ENCODE measurements at regions not wholly inside any gene's neighbourhood (a gene's known extent, or its start where the extent isn't known, plus 50 kb on each side); places are given as distances from the start of the nearest gene placed in this dataset.
"Not testable (repeated sequence)": the region's sequence is repeated elsewhere in the genome, so short reads cannot be mapped to it uniquely, and the experiment has no call there.

GRCh38 chr18:76307293-76307690 is 187.8 kb downstream of the ZNF516 start:
- no peak overlapping the region for H3K9ac ChIP-seq (ENCODE audit: low read depth in 1 of 2, low read length in 2 of 2)
- no peaks in the 10 kb centered on the region for H3K4me1 ChIP-seq (ENCODE audit: control insufficient read depth in 1 of 2, insufficient read depth in 2 of 2, low read length in 2 of 2)
- H3K9me3 ChIP-seq (ENCODE audit: control insufficient read depth in 1 of 2, low read length in 2 of 2), result no peaks in the 10 kb centered on the region
- H3K36me3 ChIP-seq (ENCODE audit: control insufficient read depth in 1 of 2, insufficient read depth in 2 of 2, low read length in 2 of 2), result no peaks in the 10 kb centered on the region
- H3K4me3 ChIP-seq (ENCODE audit: low read depth in 1 of 2, low read length in 2 of 2), result no peak overlapping the region
- H3K27ac ChIP-seq (ENCODE audit: low read depth, low read length), result no peak overlapping the region
- no peaks in the 10 kb centered on the region for H3K27me3 ChIP-seq (ENCODE audit: control insufficient read depth in 1 of 2, insufficient read depth in 2 of 2, low read length in 2 of 2)

GRCh38 chr18:76306685-76307292 is 188.3 kb downstream of the ZNF516 start:
- Histone ChIP-seq H3K9me3 (ENCODE audit: control insufficient read depth in 1 of 2, low read length in 2 of 2) (no peaks in the 10 kb centered on the region), H3K27me3 (ENCODE audit: control insufficient read depth in 1 of 2, insufficient read depth in 2 of 2, low read length in 2 of 2) (no peaks in the 10 kb centered on the region), H3K4me1 (ENCODE audit: control insufficient read depth in 1 of 2, insufficient read depth in 2 of 2, low read length in 2 of 2) (no peaks in the 10 kb centered on the region), H3K27ac (ENCODE audit: low read depth, low read length) (no peak overlapping the region), H3K36me3 (ENCODE audit: control insufficient read depth in 1 of 2, insufficient read depth in 2 of 2, low read length in 2 of 2) (no peaks in the 10 kb centered on the region), H3K4me3 (ENCODE audit: low read depth in 1 of 2, low read length in 2 of 2) (no peak overlapping the region), H3K9ac (ENCODE audit: low read depth in 1 of 2, low read length in 2 of 2) (no peak overlapping the region)

DNA sequence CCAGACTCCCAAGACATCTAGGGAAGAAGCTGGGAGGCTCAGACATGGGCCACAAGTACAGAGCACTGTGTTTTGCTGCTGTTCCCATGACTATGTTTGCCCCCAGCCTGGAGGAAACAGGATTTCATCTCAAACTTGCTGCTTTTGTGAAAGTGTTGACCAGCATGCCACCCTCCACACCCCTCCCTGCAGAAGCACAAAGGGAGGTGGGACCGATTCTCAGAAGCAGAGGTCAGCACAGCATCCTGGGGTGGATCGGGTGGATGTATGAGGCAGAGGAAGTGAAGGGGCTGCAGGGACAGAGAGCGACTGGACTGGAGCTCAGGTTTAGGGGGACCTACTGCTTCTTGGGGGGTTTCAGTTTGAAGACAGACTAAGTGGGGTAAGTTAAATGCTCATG is 209.2 kb downstream of the ZNF516 start:
- Histone ChIP-seq H3K27ac (ENCODE audit: low read depth, low read length) (no peak overlapping the region), H3K36me3 (ENCODE audit: control insufficient read depth in 1 of 2, insufficient read depth in 2 of 2, low read length in 2 of 2) (no peaks in the 10 kb centered on the region), H3K4me1 (ENCODE audit: control insufficient read depth in 1 of 2, insufficient read depth in 2 of 2, low read length in 2 of 2) (no peaks in the 10 kb centered on the region), H3K9ac (ENCODE audit: low read depth in 1 of 2, low read length in 2 of 2) (no peak overlapping the region), H3K4me3 (ENCODE audit: low read depth in 1 of 2, low read length in 2 of 2) (no peak overlapping the region), H3K9me3 (ENCODE audit: control insufficient read depth in 1 of 2, low read length in 2 of 2) (no peaks in the 10 kb centered on the region), H3K27me3 (ENCODE audit: control insufficient read depth in 1 of 2, insufficient read depth in 2 of 2, low read length in 2 of 2) (no peaks in the 10 kb centered on the region)

GRCh38 chr18:76281565-76281964 is 213.5 kb downstream of the ZNF516 start:
- Histone ChIP-seq H3K9ac (ENCODE audit: low read depth in 1 of 2, low read length in 2 of 2) (no peak overlapping the region), H3K27me3 (ENCODE audit: control insufficient read depth in 1 of 2, insufficient read depth in 2 of 2, low read length in 2 of 2) (no peaks in the 10 kb centered on the region), H3K4me1 (ENCODE audit: control insufficient read depth in 1 of 2, insufficient read depth in 2 of 2, low read length in 2 of 2) (no peaks in the 10 kb centered on the region), H3K4me3 (ENCODE audit: low read depth in 1 of 2, low read length in 2 of 2) (no peak overlapping the region), H3K36me3 (ENCODE audit: control insufficient read depth in 1 of 2, insufficient read depth in 2 of 2, low read length in 2 of 2) (no peaks in the 10 kb centered on the region), H3K9me3 (ENCODE audit: control insufficient read depth in 1 of 2, low read length in 2 of 2) (no peaks in the 10 kb centered on the region), H3K27ac (ENCODE audit: low read depth, low read length) (no peak overlapping the region)

- H3K4me3 ChIP-seq (ENCODE audit: low read depth in 1 of 2, low read length in 2 of 2), result no peak overlapping the region
- H3K9me3 ChIP-seq (ENCODE audit: control insufficient read depth in 1 of 2, low read length in 2 of 2), result no peaks in the 10 kb centered on the region
- no peaks in the 10 kb centered on the region for H3K4me1 ChIP-seq (ENCODE audit: control insufficient read depth in 1 of 2, insufficient read depth in 2 of 2, low read length in 2 of 2)
- H3K36me3 ChIP-seq (ENCODE audit: control insufficient read depth in 1 of 2, insufficient read depth in 2 of 2, low read length in 2 of 2), result no peaks in the 10 kb centered on the region
- H3K27me3 ChIP-seq (ENCODE audit: control insufficient read depth in 1 of 2, insufficient read depth in 2 of 2, low read length in 2 of 2), result no peaks in the 10 kb centered on the region
- H3K9ac ChIP-seq (ENCODE audit: low read depth in 1 of 2, low read length in 2 of 2), result no peak overlapping the region
- no peak overlapping the region for H3K27ac ChIP-seq (ENCODE audit: low read depth, low read length)
Measured at GRCh38 chr18:76277801-76278200, 217.2 kb downstream of the ZNF516 start.

GRCh38 chr18:76275727-76276313 is 219.2 kb downstream of the ZNF516 start:
- H3K27me3 ChIP-seq (ENCODE audit: control insufficient read depth in 1 of 2, insufficient read depth in 2 of 2, low read length in 2 of 2), result no peaks in the 10 kb centered on the region
- H3K36me3 ChIP-seq (ENCODE audit: control insufficient read depth in 1 of 2, insufficient read depth in 2 of 2, low read length in 2 of 2), result no peaks in the 10 kb centered on the region
- H3K4me1 ChIP-seq (ENCODE audit: control insufficient read depth in 1 of 2, insufficient read depth in 2 of 2, low read length in 2 of 2), result no peaks in the 10 kb centered on the region
- no peak overlapping the region for H3K9ac ChIP-seq (ENCODE audit: low read depth in 1 of 2, low read length in 2 of 2)
- no peaks in the 10 kb centered on the region for H3K9me3 ChIP-seq (ENCODE audit: control insufficient read depth in 1 of 2, low read length in 2 of 2)
- H3K27ac ChIP-seq (ENCODE audit: low read depth, low read length), result no peak overlapping the region
- H3K4me3 ChIP-seq (ENCODE audit: low read depth in 1 of 2, low read length in 2 of 2), result no peak overlapping the region

GRCh38 chr18:76274468-76275289 is 220.4 kb downstream of the ZNF516 start:
- Histone ChIP-seq H3K36me3 (ENCODE audit: control insufficient read depth in 1 of 2, insufficient read depth in 2 of 2, low read length in 2 of 2) (no peaks in the 10 kb centered on the region), H3K27ac (ENCODE audit: low read depth, low read length) (no peak overlapping the region), H3K27me3 (ENCODE audit: control insufficient read depth in 1 of 2, insufficient read depth in 2 of 2, low read length in 2 of 2) (no peaks in the 10 kb centered on the region), H3K9me3 (ENCODE audit: control insufficient read depth in 1 of 2, low read length in 2 of 2) (no peaks in the 10 kb centered on the region), H3K4me3 (ENCODE audit: low read depth in 1 of 2, low read length in 2 of 2) (no peak overlapping the region), H3K9ac (ENCODE audit: low read depth in 1 of 2, low read length in 2 of 2) (no peak overlapping the region), H3K4me1 (ENCODE audit: control insufficient read depth in 1 of 2, insufficient read depth in 2 of 2, low read length in 2 of 2) (no peaks in the 10 kb centered on the region)

GRCh38 chr18:76273956-76274355 is 221.1 kb downstream of the ZNF516 start:
- Histone ChIP-seq H3K9me3 (ENCODE audit: control insufficient read depth in 1 of 2, low read length in 2 of 2) (no peaks in the 10 kb centered on the region), H3K36me3 (ENCODE audit: control insufficient read depth in 1 of 2, insufficient read depth in 2 of 2, low read length in 2 of 2) (no peaks in the 10 kb centered on the region), H3K27me3 (ENCODE audit: control insufficient read depth in 1 of 2, insufficient read depth in 2 of 2, low read length in 2 of 2) (no peaks in the 10 kb centered on the region), H3K4me3 (ENCODE audit: low read depth in 1 of 2, low read length in 2 of 2) (no peak overlapping the region), H3K27ac (ENCODE audit: low read depth, low read length) (no peak overlapping the region), H3K9ac (ENCODE audit: low read depth in 1 of 2, low read length in 2 of 2) (no peak overlapping the region), H3K4me1 (ENCODE audit: control insufficient read depth in 1 of 2, insufficient read depth in 2 of 2, low read length in 2 of 2) (no peaks in the 10 kb centered on the region)

GRCh38 chr18:76273036-76273545 is 222.0 kb downstream of the ZNF516 start:
- H3K9me3 ChIP-seq (ENCODE audit: control insufficient read depth in 1 of 2, low read length in 2 of 2), result no peaks in the 10 kb centered on the region
- H3K27ac ChIP-seq (ENCODE audit: low read depth, low read length), result no peak overlapping the region
- no peaks in the 10 kb centered on the region for H3K4me1 ChIP-seq (ENCODE audit: control insufficient read depth in 1 of 2, insufficient read depth in 2 of 2, low read length in 2 of 2)
- no peaks in the 10 kb centered on the region for H3K27me3 ChIP-seq (ENCODE audit: control insufficient read depth in 1 of 2, insufficient read depth in 2 of 2, low read length in 2 of 2)
- H3K9ac ChIP-seq (ENCODE audit: low read depth in 1 of 2, low read length in 2 of 2), result no peak overlapping the region
- H3K4me3 ChIP-seq (ENCODE audit: low read depth in 1 of 2, low read length in 2 of 2), result no peak overlapping the region
- no peaks in the 10 kb centered on the region for H3K36me3 ChIP-seq (ENCODE audit: control insufficient read depth in 1 of 2, insufficient read depth in 2 of 2, low read length in 2 of 2)

DNA sequence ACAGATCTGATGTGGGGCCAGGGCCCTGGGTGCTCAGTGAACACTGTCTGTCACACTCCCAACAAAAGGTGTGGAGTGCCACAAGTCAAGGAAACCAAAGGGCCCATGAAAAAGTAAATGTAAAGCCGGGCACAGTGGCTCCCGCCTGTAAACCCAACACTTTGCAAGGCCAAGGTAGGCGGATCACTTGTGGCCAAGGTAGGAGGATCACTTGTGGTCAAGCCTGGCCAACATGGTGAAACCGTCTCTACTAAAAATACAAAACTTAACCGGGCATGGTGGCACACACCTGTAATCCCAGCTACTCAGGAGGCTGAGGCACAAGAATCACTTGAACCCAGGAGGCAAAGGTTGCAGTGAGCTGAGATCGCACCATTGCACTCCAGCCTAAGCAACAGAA is 227.6 kb downstream of the ZNF516 start:
- not testable (repeated sequence) for H3K9me3 ChIP-seq (ENCODE audit: control insufficient read depth in 1 of 2, low read length in 2 of 2); H3K4me3 ChIP-seq (ENCODE audit: low read depth in 1 of 2, low read length in 2 of 2); H3K9ac ChIP-seq (ENCODE audit: low read depth in 1 of 2, low read length in 2 of 2); H3K4me1 ChIP-seq (ENCODE audit: control insufficient read depth in 1 of 2, insufficient read depth in 2 of 2, low read length in 2 of 2); H3K36me3 ChIP-seq (ENCODE audit: control insufficient read depth in 1 of 2, insufficient read depth in 2 of 2, low read length in 2 of 2); H3K27me3 ChIP-seq (ENCODE audit: control insufficient read depth in 1 of 2, insufficient read depth in 2 of 2, low read length in 2 of 2); H3K27ac ChIP-seq (ENCODE audit: low read depth, low read length)
